D721Med (cell line): ENCODE measurements at regions not wholly inside any gene's neighbourhood (a gene's known extent, or its start where the extent isn't known, plus 50 kb on each side); places are given as distances from the start of the nearest gene placed in this dataset.

ENCODE experiments used
- DNase-seq: peaks from one replicate; pipeline ENCODE4 v3.0.0; 2011; ENCODE audit warnings: low spot score; ENCODE audit not compliant: insufficient read length
- FAIRE-seq: peaks from 2 replicates; lab custom pipeline; 2011; peaks lifted over from hg19 to GRCh38; lab: Jason Lieb, UNC
- TF ChIP-seq, protein P1 (sequence below): IDR thresholded peaks from 2 replicates; pipeline ENCODE4 v1.5.1; 2012; ENCODE audit warnings: mild to moderate bottlenecking, control low read depth; ENCODE audit not compliant: insufficient read depth; ENCODE audit errors: missing control alignments

DNA sequence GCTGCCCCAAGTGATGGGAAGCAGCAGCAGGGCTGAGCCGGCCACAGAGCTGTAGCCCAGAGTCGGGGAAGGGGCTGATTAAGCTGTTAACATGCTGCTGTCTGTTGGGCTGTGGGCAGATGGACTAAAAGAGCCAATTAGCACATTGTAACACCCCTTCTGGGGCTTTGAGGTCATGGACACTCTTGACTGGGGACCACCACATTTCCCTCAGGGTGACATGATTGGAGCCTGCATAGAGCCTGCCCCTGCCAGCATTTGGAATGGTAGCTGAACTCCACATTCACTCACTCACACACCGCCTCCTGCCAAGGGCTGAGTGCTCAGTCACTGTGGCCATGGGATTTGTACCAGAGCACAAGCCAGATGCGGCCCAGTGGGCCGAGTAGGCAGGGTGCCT lies 646.9 kb downstream of the FAT4 start:
- TF ChIP-seq, protein P1, sequence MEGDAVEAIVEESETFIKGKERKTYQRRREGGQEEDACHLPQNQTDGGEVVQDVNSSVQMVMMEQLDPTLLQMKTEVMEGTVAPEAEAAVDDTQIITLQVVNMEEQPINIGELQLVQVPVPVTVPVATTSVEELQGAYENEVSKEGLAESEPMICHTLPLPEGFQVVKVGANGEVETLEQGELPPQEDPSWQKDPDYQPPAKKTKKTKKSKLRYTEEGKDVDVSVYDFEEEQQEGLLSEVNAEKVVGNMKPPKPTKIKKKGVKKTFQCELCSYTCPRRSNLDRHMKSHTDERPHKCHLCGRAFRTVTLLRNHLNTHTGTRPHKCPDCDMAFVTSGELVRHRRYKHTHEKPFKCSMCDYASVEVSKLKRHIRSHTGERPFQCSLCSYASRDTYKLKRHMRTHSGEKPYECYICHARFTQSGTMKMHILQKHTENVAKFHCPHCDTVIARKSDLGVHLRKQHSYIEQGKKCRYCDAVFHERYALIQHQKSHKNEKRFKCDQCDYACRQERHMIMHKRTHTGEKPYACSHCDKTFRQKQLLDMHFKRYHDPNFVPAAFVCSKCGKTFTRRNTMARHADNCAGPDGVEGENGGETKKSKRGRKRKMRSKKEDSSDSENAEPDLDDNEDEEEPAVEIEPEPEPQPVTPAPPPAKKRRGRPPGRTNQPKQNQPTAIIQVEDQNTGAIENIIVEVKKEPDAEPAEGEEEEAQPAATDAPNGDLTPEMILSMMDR: no peak
- FAIRE-seq (no peak), DNase-seq (no peak)

DNA sequence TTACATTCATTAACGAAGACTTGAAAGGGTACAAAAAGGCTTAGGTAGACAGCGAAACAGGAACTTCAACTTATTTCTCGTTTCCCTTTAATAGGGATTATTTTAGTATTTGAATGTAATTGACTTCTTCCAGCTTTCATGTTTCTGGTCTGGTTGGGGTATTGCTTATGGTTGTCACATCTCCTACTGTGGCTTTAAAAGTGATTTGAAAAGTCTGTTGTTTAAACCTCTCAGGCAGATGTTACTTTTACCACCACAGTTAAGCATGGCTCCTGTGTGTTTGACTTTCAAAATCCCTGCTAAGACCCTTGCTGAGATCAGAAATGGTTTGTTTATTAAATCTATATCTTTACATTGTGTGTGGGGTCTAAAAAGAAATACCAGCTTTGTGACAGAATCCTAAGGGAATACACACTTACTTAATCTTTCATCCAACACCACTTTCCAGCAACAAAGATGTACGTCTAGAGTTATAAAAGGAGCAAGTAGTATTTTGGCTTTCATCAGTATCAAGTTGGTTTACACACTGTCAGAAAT lies 661.2 kb downstream of the FAT4 start:
- no peak for FAIRE-seq

DNA sequence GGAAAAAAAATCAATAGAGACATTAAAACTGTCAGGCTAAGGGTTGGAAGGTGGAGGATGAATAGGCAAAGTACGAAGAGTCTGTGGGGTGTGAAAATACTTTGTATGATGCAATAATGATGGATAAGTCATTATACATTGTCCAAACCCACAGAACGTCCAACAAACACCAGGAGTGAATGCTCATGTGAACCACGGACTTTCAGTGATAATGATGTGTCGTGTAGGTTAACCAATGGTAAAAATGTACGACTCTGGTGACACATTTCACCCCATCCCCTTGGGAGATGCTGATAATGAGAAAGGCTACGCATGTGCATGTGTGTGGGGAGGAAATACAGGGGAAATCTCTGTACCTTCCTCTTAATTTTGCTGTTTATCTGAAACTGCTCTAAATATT lies 665.2 kb downstream of the FAT4 start:
- FAIRE-seq: peak; percentile 56
- TF ChIP-seq, protein P1: no peak
- DNase-seq: no peak

More for the DNA sequence above, 661.2 kb downstream of the FAT4 start:
- TF ChIP-seq, protein P1: no peak
- DNase-seq: no peak

DNA sequence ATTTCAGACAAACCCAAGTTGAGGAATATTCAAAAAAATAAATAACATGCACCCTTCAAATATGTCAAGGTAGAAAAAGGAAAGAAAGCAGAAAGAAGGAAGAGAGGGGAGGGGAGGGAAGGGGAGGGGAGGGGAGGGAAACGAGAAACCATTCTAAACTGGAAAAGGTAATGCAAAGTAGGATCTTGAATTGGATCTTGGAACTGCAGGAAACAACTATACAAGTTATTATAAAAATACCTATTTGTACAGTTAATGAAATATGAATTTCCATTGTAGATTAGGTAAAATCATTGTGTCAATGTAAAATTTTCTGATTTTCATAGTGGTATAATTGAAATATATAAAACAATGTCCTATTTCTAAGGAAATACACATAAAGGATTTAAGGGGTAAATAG lies 668.4 kb downstream of the FAT4 start:
- no peak for FAIRE-seq
- TF ChIP-seq, protein P1: no peak
- DNase-seq: no peak

DNA sequence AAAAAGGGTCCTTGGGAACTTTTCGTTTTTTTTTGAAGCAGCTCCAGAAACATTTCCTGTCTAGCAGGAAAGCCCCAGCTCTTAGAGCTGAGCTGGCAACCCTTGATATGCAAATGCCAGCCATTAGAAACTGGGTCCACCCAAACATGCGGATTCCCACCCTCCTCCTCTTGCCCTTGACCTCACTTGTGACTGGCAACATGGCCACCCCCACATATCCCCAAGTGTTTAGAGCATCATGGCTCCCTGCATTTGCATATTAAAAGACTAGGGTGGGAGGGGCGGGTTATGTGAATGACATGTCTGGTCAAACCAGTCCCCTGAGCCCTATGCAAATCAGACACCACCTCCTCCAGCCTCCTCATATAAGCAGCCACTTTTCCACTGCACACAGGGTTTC lies 671.1 kb downstream of the FAT4 start:
- DNase-seq: no peak
- no peak for FAIRE-seq

DNA sequence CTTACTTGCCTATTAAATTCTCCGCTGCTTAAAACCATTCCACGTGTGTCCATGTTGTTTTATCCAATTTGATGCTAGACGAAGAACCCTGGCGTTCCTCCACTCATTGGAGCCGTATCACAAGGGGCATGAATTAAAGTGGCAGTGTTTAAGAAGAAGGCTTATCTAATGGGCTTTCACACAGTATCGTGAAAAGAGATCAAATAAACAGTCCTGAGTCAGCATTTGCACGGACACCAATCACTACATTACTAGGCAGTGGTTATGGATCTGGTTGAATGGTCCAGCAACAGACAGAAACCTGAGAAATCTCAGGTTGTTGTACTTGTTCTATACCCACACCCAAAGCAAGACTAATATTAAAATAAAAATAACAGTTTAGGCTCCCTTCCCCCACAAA lies 671.6 kb downstream of the FAT4 start:
- FAIRE-seq: no peak
- TF ChIP-seq, protein P1: no peak
- DNase-seq: no peak

More for the DNA sequence above, 671.1 kb downstream of the FAT4 start:
- TF ChIP-seq, protein P1: no peak

DNA sequence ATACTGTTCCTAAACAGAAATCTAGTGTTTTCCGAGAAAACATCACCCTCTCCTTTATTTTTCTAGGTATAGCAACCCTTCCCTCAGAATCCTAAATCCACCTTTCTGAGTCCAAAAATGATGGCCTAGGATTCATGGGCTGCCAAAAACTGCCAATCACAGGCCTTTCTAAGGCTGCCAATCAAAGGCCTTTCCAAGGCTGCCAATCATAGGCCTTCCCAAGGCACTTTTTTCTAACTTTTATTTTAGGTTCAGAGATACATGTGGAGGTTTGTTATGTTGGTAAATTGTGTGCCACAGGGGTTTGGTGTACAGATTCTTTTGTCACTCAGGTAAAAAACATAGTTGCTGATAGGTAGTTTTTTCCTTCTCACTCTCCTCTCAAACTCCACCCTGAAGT lies 673.7 kb downstream of the FAT4 start:
- DNase-seq (no peak), FAIRE-seq (no peak)
- TF ChIP-seq, protein P1: no peak
